ENCODE measurements at regions not wholly inside any gene's neighbourhood (a gene's known extent, or its start where the extent isn't known, plus 50 kb on each side); places are given as distances from the start of the nearest gene placed in this dataset.

GRCh38 chr3:69542089-69542804, 156.4 kb upstream of the FRMD4B start:
- H3K4me3 Mint-ChIP-seq, result no peak overlapping the region
- no peaks in the 10 kb centered on the region for H3K9me3 Mint-ChIP-seq
- DNase-seq (no peak), ATAC-seq (no peak)
- peaks cover 39% of the 10 kb centered on the region for H3K27me3 Mint-ChIP-seq
- H3K27ac Mint-ChIP-seq, result no peak overlapping the region
- H3K36me3 Mint-ChIP-seq (ENCODE audit: low read depth), result peaks cover 3% of the 10 kb centered on the region
- H3K4me1 Mint-ChIP-seq, result peaks cover 3% of the 10 kb centered on the region

GRCh38 chr3:69541711-69542088, 155.8 kb upstream of the FRMD4B start:
- peaks cover 3% of the 10 kb centered on the region for H3K4me1 Mint-ChIP-seq
- no peak overlapping the region for H3K27ac Mint-ChIP-seq
- DNase-seq (peak; percentile 2), ATAC-seq (no peak)
- peaks cover 39% of the 10 kb centered on the region for H3K27me3 Mint-ChIP-seq
- H3K4me3 Mint-ChIP-seq, result no peak overlapping the region
- peaks cover 3% of the 10 kb centered on the region for H3K36me3 Mint-ChIP-seq (ENCODE audit: low read depth)
- no peaks in the 10 kb centered on the region for H3K9me3 Mint-ChIP-seq

- ATAC-seq (no peak), DNase-seq (no peak)
- H3K27me3 Mint-ChIP-seq, result peaks cover 39% of the 10 kb centered on the region
- H3K27ac Mint-ChIP-seq, result no peak overlapping the region
- H3K9me3 Mint-ChIP-seq, result no peaks in the 10 kb centered on the region
- H3K4me1 Mint-ChIP-seq, result peaks cover 3% of the 10 kb centered on the region
- no peak overlapping the region for H3K4me3 Mint-ChIP-seq
- H3K36me3 Mint-ChIP-seq (ENCODE audit: low read depth), result peaks cover 3% of the 10 kb centered on the region
Measured at GRCh38 chr3:69540706-69541581, 155.1 kb upstream of the FRMD4B start.

GRCh38 chr3:69539134-69539533, 153.2 kb upstream of the FRMD4B start:
- Mint-ChIP-seq H3K4me3 (no peak overlapping the region), H3K27ac (no peak overlapping the region), H3K36me3 (ENCODE audit: low read depth) (peaks cover 3% of the 10 kb centered on the region), H3K27me3 (peaks cover 39% of the 10 kb centered on the region), H3K4me1 (peaks cover 3% of the 10 kb centered on the region), H3K9me3 (no peaks in the 10 kb centered on the region)
- DNase-seq, result no peak
- ATAC-seq, result no peak

- no peak overlapping the region for H3K4me3 Mint-ChIP-seq
- no peaks in the 10 kb centered on the region for H3K9me3 Mint-ChIP-seq
- peaks cover 3% of the 10 kb centered on the region for H3K4me1 Mint-ChIP-seq
- peaks cover 3% of the 10 kb centered on the region for H3K36me3 Mint-ChIP-seq (ENCODE audit: low read depth)
- DNase-seq, result no peak
- peaks cover 32% of the 10 kb centered on the region for H3K27me3 Mint-ChIP-seq
- no peak overlapping the region for H3K27ac Mint-ChIP-seq
- no peak for ATAC-seq
Measured at GRCh38 chr3:69538281-69538680, 152.4 kb upstream of the FRMD4B start.

GRCh38 chr3:69536306-69537020, 150.6 kb upstream of the FRMD4B start:
- H3K4me1 Mint-ChIP-seq, result peaks cover 3% of the 10 kb centered on the region
- ATAC-seq, result no peak

GRCh38 chr3:69535613-69536012, 149.7 kb upstream of the FRMD4B start:
- no peaks in the 10 kb centered on the region for H3K9me3 Mint-ChIP-seq
- no peak for DNase-seq
- ATAC-seq, result no peak
- H3K27ac Mint-ChIP-seq, result no peak overlapping the region
- no peak overlapping the region for H3K4me3 Mint-ChIP-seq
- H3K27me3 Mint-ChIP-seq, result peaks cover 9% of the 10 kb centered on the region
- H3K4me1 Mint-ChIP-seq, result no peaks in the 10 kb centered on the region
- no peaks in the 10 kb centered on the region for H3K36me3 Mint-ChIP-seq (ENCODE audit: low read depth)

More at GRCh38 chr3:69536306-69537020, 150.6 kb upstream of the FRMD4B start:
- no peaks in the 10 kb centered on the region for H3K9me3 Mint-ChIP-seq
- no peak overlapping the region for H3K27ac Mint-ChIP-seq
- H3K27me3 Mint-ChIP-seq, result peaks cover 17% of the 10 kb centered on the region
- H3K36me3 Mint-ChIP-seq (ENCODE audit: low read depth), result no peaks in the 10 kb centered on the region
- DNase-seq, result no peak
- no peak overlapping the region for H3K4me3 Mint-ChIP-seq

- Mint-ChIP-seq H3K36me3 (ENCODE audit: low read depth) (no peaks in the 10 kb centered on the region), H3K4me3 (no peak overlapping the region), H3K27ac (no peak overlapping the region), H3K27me3 (peaks cover 2% of the 10 kb centered on the region), H3K4me1 (no peaks in the 10 kb centered on the region), H3K9me3 (no peaks in the 10 kb centered on the region)
- ATAC-seq (no peak), DNase-seq (no peak)
Measured at GRCh38 chr3:69532547-69533224, 146.8 kb upstream of the FRMD4B start.

GRCh38 chr3:69531576-69532546, 146.0 kb upstream of the FRMD4B start:
- Mint-ChIP-seq H3K9me3 (no peaks in the 10 kb centered on the region), H3K36me3 (ENCODE audit: low read depth) (no peaks in the 10 kb centered on the region), H3K27me3 (peaks cover 2% of the 10 kb centered on the region), H3K27ac (no peak overlapping the region), H3K4me3 (no peak overlapping the region), H3K4me1 (no peaks in the 10 kb centered on the region)
- no peak for DNase-seq
- ATAC-seq, result no peak

GRCh38 chr3:69530554-69530953, 144.7 kb upstream of the FRMD4B start:
- no peak for DNase-seq
- Mint-ChIP-seq H3K36me3 (ENCODE audit: low read depth) (no peaks in the 10 kb centered on the region), H3K4me1 (no peaks in the 10 kb centered on the region), H3K4me3 (no peak overlapping the region), H3K9me3 (no peaks in the 10 kb centered on the region), H3K27me3 (peaks cover 2% of the 10 kb centered on the region), H3K27ac (no peak overlapping the region)
- no peak for ATAC-seq

GRCh38 chr3:69527498-69527897, 141.6 kb upstream of the FRMD4B start:
- Mint-ChIP-seq H3K4me3 (no peak overlapping the region), H3K27ac (no peak overlapping the region), H3K9me3 (no peaks in the 10 kb centered on the region), H3K36me3 (ENCODE audit: low read depth) (no peaks in the 10 kb centered on the region), H3K27me3 (peaks cover 2% of the 10 kb centered on the region), H3K4me1 (no peaks in the 10 kb centered on the region)
- DNase-seq, result no peak
- ATAC-seq, result no peak

- Mint-ChIP-seq H3K4me3 (no peak overlapping the region), H3K9me3 (no peaks in the 10 kb centered on the region), H3K4me1 (no peaks in the 10 kb centered on the region), H3K27ac (no peak overlapping the region), H3K36me3 (ENCODE audit: low read depth) (no peaks in the 10 kb centered on the region), H3K27me3 (peaks cover 2% of the 10 kb centered on the region)
- ATAC-seq, result no peak
- DNase-seq, result no peak
Measured at GRCh38 chr3:69524816-69525215, 138.9 kb upstream of the FRMD4B start.

GRCh38 chr3:69521286-69521685, 135.4 kb upstream of the FRMD4B start:
- no peak for DNase-seq
- Mint-ChIP-seq H3K27ac (no peak overlapping the region), H3K27me3 (no peaks in the 10 kb centered on the region), H3K4me1 (no peaks in the 10 kb centered on the region), H3K36me3 (ENCODE audit: low read depth) (no peaks in the 10 kb centered on the region), H3K4me3 (no peak overlapping the region), H3K9me3 (no peaks in the 10 kb centered on the region)
- ATAC-seq, result no peak
